ENCODE measurements at regions not wholly inside any gene's neighbourhood (a gene's known extent, or its start where the extent isn't known, plus 50 kb on each side); places are given as distances from the start of the nearest gene placed in this dataset.

- TF ChIP-seq, protein P1, sequence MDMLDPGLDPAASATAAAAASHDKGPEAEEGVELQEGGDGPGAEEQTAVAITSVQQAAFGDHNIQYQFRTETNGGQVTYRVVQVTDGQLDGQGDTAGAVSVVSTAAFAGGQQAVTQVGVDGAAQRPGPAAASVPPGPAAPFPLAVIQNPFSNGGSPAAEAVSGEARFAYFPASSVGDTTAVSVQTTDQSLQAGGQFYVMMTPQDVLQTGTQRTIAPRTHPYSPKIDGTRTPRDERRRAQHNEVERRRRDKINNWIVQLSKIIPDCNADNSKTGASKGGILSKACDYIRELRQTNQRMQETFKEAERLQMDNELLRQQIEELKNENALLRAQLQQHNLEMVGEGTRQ (IDR thresholded peaks at IDR 0.05; ENCODE audit: low read length): no peak
- TF ChIP-seq ZNF274 (IDR thresholded peaks at IDR 0.05; ENCODE audit: borderline replicate concordance, extremely low read depth, low read length): no peak
- TF ChIP-seq SUZ12 (IDR thresholded peaks at IDR 0.05; ENCODE audit: low read length): no peak
- TF ChIP-seq, protein P2, sequence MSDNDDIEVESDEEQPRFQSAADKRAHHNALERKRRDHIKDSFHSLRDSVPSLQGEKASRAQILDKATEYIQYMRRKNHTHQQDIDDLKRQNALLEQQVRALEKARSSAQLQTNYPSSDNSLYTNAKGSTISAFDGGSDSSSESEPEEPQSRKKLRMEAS (IDR thresholded peaks at IDR 0.05): peak; percentile 20; the same call in 1 of the 2 replicates
- no peak for TF ChIP-seq CBX8 (IDR thresholded peaks at IDR 0.05; ENCODE audit: borderline replicate concordance, low read depth, low read length)
- TF ChIP-seq YY1 (IDR thresholded peaks at IDR 0.05; ENCODE audit: low read depth, low read length): peak; percentile 65
- TF ChIP-seq HDAC6 (IDR thresholded peaks at IDR 0.05; ENCODE audit: low read depth, low read length): no peak
- TF ChIP-seq NRF1 (IDR thresholded peaks at IDR 0.05; ENCODE audit: low read depth, low read length): no peak
- no peak for TF ChIP-seq RFX5 (IDR thresholded peaks at IDR 0.05; ENCODE audit: borderline replicate concordance, low read depth, low read length)
- no peak for TF ChIP-seq JUND (IDR thresholded peaks at IDR 0.05; ENCODE audit: low read length)
- TF ChIP-seq SIX5 (IDR thresholded peaks at IDR 0.05; ENCODE audit: low read depth, low read length): no peak
These were observed 240.5 kb downstream of the TGFB2 start (continued) for GRCh38 chr1:218585511-218586184.
